Activated naive CD8-positive, alpha-beta T cell treated with anti-CD3 and anti-CD28 coated beads, Interleukin-2, amount 50 U/mL, for 24 hours (primary cell): ENCODE measurements at regions not wholly inside any gene's neighbourhood (a gene's known extent, or its start where the extent isn't known, plus 50 kb on each side); places are given as distances from the start of the nearest gene placed in this dataset.
A peak's percentile ranks its signal among the peaks of the same experiment; 100 is the strongest.

Source experiments
- ATAC-seq: fragments of 150-1000 bp; cut with Tn5 transposase; one replicate; pipeline ENCODE4 v1.10.0; 2021
- DNase-seq: peaks from one replicate; pipeline ENCODE4 v3.0.0; 2021
- H3K27ac Mint-ChIP-seq: one replicate; pipeline ENCODE4 v1.8.0; 2021; ENCODE audit warnings: mild to moderate bottlenecking, mixed read lengths
- H3K27me3 Mint-ChIP-seq: one replicate; pipeline ENCODE4 v1.8.0; 2021; ENCODE audit warnings: mixed read lengths
- H3K36me3 Mint-ChIP-seq: one replicate; pipeline ENCODE4 v1.8.0; 2021; ENCODE audit warnings: low read depth, mixed read lengths
- H3K4me1 Mint-ChIP-seq: one replicate; pipeline ENCODE4 v1.8.0; 2021; ENCODE audit warnings: mixed read lengths
- H3K4me3 Mint-ChIP-seq: one replicate; pipeline ENCODE4 v1.8.0; 2021; ENCODE audit warnings: mild to moderate bottlenecking, moderate library complexity, mixed read lengths
- H3K9me3 Mint-ChIP-seq: one replicate; pipeline ENCODE4 v1.8.0; 2021; ENCODE audit warnings: mixed read lengths

- peaks cover 15% of the 10 kb centered on the region for H3K4me1 Mint-ChIP-seq
- H3K27ac Mint-ChIP-seq: no peak overlapping the region
Measured at GRCh38 chr18:61957801-61958516, 65.2 kb upstream of the RNF152 start.

GRCh38 chr18:61955644-61956043 lies 62.8 kb upstream of the RNF152 start:
- DNase-seq: no peak
- Mint-ChIP-seq H3K27ac (no peak overlapping the region), H3K9me3 (no peaks in the 10 kb centered on the region), H3K4me3 (no peak overlapping the region), H3K27me3 (peaks cover 29% of the 10 kb centered on the region), H3K4me1 (peaks cover 34% of the 10 kb centered on the region), H3K36me3 (no peaks in the 10 kb centered on the region)
- ATAC-seq: no peak

More at GRCh38 chr18:61957801-61958516, 65.2 kb upstream of the RNF152 start:
- ATAC-seq (no peak), DNase-seq (no peak)
- H3K4me3 Mint-ChIP-seq: no peak overlapping the region
- H3K36me3 Mint-ChIP-seq: no peaks in the 10 kb centered on the region
- H3K9me3 Mint-ChIP-seq: no peaks in the 10 kb centered on the region
- peaks cover 32% of the 10 kb centered on the region for H3K27me3 Mint-ChIP-seq

DNA sequence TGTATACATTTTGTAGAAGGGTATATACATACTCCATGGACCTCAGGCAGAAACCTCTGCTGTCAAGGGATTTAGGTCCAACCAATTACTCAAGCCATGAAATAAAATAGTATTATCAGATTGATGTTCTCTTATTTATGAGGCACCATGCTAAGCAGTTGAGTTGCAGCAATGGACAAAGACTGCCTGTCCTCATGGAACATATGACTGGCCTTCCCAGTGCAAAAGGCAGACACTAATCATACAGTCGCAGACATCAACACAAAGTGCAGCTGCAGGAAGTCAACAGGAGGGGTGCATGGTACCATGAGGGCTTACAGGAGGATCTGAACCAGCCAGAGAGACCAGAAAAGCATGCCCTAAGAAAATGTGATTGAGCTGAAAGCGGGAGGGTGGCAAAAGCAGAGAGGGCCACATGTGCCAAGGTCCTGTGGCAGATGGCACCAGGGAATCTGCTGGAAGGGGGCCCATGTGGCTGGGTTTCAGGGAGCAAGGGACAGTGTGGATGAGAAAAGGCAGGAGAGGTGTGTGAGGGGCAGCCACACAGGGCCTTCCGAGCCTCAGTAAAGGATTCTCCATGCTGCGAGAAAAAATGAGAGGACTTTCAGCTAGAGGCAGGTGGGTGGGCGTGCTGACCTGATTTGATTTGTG lies 61.4 kb upstream of the RNF152 start:
- Mint-ChIP-seq H3K4me1 (peaks cover 44% of the 10 kb centered on the region), H3K27me3 (peaks cover 34% of the 10 kb centered on the region)

GRCh38 chr18:61953641-61954040 lies 60.8 kb upstream of the RNF152 start:
- no peak overlapping the region for H3K27ac Mint-ChIP-seq
- H3K9me3 Mint-ChIP-seq: no peaks in the 10 kb centered on the region
- H3K27me3 Mint-ChIP-seq: peaks cover 32% of the 10 kb centered on the region
- DNase-seq (no peak), ATAC-seq (no peak)
- H3K4me3 Mint-ChIP-seq: no peak overlapping the region
- peaks cover 47% of the 10 kb centered on the region for H3K4me1 Mint-ChIP-seq
- H3K36me3 Mint-ChIP-seq: no peaks in the 10 kb centered on the region

More for the DNA sequence above, 61.4 kb upstream of the RNF152 start:
- ATAC-seq (no peak), DNase-seq (no peak)
- no peak overlapping the region for H3K27ac Mint-ChIP-seq
- no peaks in the 10 kb centered on the region for H3K36me3 Mint-ChIP-seq
- no peaks in the 10 kb centered on the region for H3K9me3 Mint-ChIP-seq
- H3K4me3 Mint-ChIP-seq: no peak overlapping the region

- Mint-ChIP-seq H3K27me3 (peaks cover 31% of the 10 kb centered on the region), H3K36me3 (no peaks in the 10 kb centered on the region), H3K9me3 (no peaks in the 10 kb centered on the region), H3K4me3 (no peak overlapping the region), H3K4me1 (peaks cover 48% of the 10 kb centered on the region), H3K27ac (no peak overlapping the region)
- no peak for ATAC-seq
- DNase-seq: no peak
Measured at GRCh38 chr18:61953161-61953560, 60.4 kb upstream of the RNF152 start.

- peak overlapping the region; percentile 84 for H3K27ac Mint-ChIP-seq
- H3K4me3 Mint-ChIP-seq: peak overlapping the region; percentile 20
Measured at GRCh38 chr18:61951396-61951795, 58.6 kb upstream of the RNF152 start.

GRCh38 chr18:61950371-61950770 lies 57.6 kb upstream of the RNF152 start:
- DNase-seq: no peak
- no peaks in the 10 kb centered on the region for H3K9me3 Mint-ChIP-seq
- peaks cover 40% of the 10 kb centered on the region for H3K27me3 Mint-ChIP-seq
- ATAC-seq: no peak
- no peak overlapping the region for H3K27ac Mint-ChIP-seq
- peaks cover 48% of the 10 kb centered on the region for H3K4me1 Mint-ChIP-seq
- H3K36me3 Mint-ChIP-seq: no peaks in the 10 kb centered on the region
- no peak overlapping the region for H3K4me3 Mint-ChIP-seq

More at GRCh38 chr18:61951396-61951795, 58.6 kb upstream of the RNF152 start:
- no peak for DNase-seq
- H3K4me1 Mint-ChIP-seq: peaks cover 48% of the 10 kb centered on the region
- ATAC-seq: no peak
- no peaks in the 10 kb centered on the region for H3K9me3 Mint-ChIP-seq
- no peaks in the 10 kb centered on the region for H3K36me3 Mint-ChIP-seq
- peaks cover 35% of the 10 kb centered on the region for H3K27me3 Mint-ChIP-seq

DNA sequence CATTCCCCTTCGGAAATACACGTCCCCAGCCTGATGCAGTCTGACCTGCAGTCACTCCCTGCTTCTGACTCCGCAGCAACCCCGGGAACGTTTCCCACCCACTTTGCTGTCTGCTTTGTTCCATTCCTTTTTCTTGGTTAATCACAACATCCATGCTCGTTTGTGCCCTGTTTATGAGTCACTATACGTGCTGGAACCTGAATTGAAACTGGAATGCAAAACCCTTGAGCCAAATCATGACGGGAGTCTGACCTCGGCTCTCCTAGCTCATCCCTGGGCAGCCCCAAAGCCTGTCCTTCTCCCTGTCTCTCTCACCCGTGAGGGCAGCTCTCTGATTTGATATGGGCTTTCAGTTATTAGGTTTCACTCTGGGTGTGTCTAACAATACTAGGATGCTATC lies 57.1 kb upstream of the RNF152 start:
- DNase-seq (no peak), ATAC-seq (no peak)
- Mint-ChIP-seq H3K27ac (no peak overlapping the region), H3K36me3 (no peaks in the 10 kb centered on the region), H3K4me1 (peaks cover 48% of the 10 kb centered on the region), H3K4me3 (no peak overlapping the region), H3K9me3 (no peaks in the 10 kb centered on the region), H3K27me3 (peaks cover 39% of the 10 kb centered on the region)

- Mint-ChIP-seq H3K27me3 (peaks cover 39% of the 10 kb centered on the region), H3K9me3 (peaks cover 4% of the 10 kb centered on the region), H3K4me3 (no peak overlapping the region), H3K4me1 (peaks cover 43% of the 10 kb centered on the region), H3K36me3 (no peaks in the 10 kb centered on the region), H3K27ac (no peak overlapping the region)
- ATAC-seq (peak; percentile 26), DNase-seq (no peak)
Measured at GRCh38 chr18:61948846-61949438, 56.1 kb upstream of the RNF152 start.

DNA sequence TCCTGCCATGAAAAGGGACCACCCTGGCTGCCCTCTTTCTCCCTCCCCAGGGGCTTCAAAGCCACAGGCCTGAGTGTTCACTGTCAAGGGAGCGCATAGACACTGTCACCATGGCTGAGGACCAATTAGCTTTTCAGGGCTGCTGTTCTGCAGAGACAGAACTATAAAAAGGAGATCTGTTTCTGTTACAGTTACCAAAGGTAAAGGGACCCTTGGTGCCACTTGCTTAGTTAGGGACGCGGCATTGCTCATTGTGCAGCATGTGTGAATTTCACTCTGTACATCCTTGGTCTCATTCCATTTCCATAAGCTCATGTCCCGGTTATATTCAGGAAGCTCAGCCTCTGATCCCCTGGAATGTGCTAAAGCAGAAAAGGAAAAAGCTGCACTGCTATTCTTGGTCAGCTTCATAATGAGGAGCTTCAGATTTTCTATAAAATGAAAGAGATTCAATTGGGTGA lies 55.5 kb upstream of the RNF152 start:
- no peak for ATAC-seq

GRCh38 chr18:61946449-61946848 lies 53.6 kb upstream of the RNF152 start:
- Mint-ChIP-seq H3K36me3 (no peaks in the 10 kb centered on the region), H3K4me3 (no peak overlapping the region), H3K9me3 (peaks cover 6% of the 10 kb centered on the region), H3K27me3 (peaks cover 36% of the 10 kb centered on the region), H3K4me1 (peaks cover 36% of the 10 kb centered on the region), H3K27ac (no peak overlapping the region)
- ATAC-seq: no peak
- no peak for DNase-seq

More for the DNA sequence above, 55.5 kb upstream of the RNF152 start:
- peaks cover 4% of the 10 kb centered on the region for H3K9me3 Mint-ChIP-seq
- H3K4me1 Mint-ChIP-seq: peaks cover 42% of the 10 kb centered on the region
- no peak for DNase-seq
- peaks cover 39% of the 10 kb centered on the region for H3K27me3 Mint-ChIP-seq
- H3K36me3 Mint-ChIP-seq: no peaks in the 10 kb centered on the region
- no peak overlapping the region for H3K27ac Mint-ChIP-seq
- no peak overlapping the region for H3K4me3 Mint-ChIP-seq

DNA sequence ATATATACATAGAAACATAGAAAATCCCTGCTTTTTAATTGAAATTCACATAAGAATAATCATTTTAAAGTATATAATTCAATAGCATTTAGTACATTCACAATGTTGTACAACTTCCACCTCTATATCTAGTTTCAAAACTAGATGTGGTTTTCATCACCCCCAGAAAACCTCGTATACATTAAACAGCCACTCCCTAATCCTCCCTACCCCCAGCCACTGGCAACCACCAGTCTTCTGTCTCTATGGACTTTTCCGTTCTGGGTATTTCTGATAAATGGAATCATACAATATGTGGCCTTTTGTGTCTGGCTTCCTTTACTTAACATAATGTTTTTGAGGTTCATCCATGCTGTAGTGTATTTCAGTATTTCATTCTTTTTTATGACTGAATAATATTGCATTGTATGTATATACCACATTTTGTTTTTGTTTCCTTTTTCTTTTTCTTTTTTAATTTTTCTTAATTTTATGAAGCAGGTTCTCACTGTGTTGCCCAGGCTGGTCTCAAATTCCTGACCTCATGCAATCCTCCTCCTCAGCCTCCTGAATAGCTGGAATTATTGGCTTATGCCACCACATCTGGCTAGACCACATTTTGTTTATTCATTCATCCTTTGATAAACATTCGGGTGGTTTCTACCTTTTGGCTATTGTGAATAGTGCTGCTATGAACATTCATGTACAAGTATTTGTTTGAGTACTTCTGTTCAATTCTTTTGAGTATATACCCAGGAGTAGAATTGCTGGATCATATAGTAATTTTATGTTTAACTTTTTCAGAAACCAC lies 50.6 kb upstream of the RNF152 start:
- H3K36me3 Mint-ChIP-seq: no peaks in the 10 kb centered on the region
- H3K4me1 Mint-ChIP-seq: peaks cover 18% of the 10 kb centered on the region
- H3K27ac Mint-ChIP-seq: no peak overlapping the region
- H3K4me3 Mint-ChIP-seq: no peak overlapping the region
- peaks cover 25% of the 10 kb centered on the region for H3K27me3 Mint-ChIP-seq
- H3K9me3 Mint-ChIP-seq: peaks cover 9% of the 10 kb centered on the region
- ATAC-seq (peak; percentile 28), DNase-seq (no peak)
